Activated T-cell treated with anti-CD3 and anti-CD28 coated beads, Interleukin-2, amount 50 U/mL, for 48 hours (primary cell): ENCODE measurements at regions not wholly inside any gene's neighbourhood (a gene's known extent, or its start where the extent isn't known, plus 50 kb on each side); places are given as distances from the start of the nearest gene placed in this dataset.

Source experiments
- DNase-seq, 2 experiments: peaks; one replicate each; pipeline ENCODE4 v3.0.0-alpha.2; 2020

DNA sequence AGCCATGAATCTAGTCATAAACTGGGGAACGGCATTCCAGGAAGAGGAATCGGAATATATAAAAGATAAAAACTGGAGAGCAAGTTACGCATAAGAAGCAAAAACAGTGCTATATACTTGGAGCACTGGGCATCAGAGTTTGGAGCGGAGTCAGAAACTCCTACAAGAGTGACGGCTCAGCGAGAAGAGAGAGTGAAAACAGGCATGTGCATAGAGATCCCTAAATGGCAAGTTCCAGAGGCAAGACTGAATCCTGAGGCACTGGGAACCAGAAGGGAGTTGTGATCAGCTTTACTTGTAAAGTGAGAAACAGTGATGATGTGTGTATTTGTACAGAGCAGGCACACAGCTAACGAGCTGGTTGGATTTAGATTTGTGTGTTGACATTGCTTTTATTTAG is 514.4 kb upstream of the TNC start:
- no peak for DNase-seq

DNA sequence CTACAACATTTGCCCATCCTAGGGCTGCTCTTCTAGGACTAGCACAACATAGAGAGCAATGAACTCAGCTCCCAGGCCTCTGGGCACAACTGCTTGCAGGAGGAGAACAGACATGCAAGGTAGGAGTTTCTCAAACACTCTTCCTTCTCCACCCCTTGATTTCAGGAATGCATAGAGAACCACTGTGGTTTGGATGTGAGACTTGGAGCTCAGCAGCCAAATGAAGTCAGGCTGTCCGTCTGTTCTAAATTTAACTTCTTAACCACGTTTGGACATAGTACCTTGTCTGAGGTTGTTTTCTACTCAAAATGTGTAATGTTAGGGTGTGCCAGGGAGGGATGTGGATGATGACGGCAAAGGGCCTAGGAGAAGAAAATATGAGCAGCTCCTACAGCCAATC is 515.1 kb upstream of the TNC start:
- no peak for DNase-seq

DNA sequence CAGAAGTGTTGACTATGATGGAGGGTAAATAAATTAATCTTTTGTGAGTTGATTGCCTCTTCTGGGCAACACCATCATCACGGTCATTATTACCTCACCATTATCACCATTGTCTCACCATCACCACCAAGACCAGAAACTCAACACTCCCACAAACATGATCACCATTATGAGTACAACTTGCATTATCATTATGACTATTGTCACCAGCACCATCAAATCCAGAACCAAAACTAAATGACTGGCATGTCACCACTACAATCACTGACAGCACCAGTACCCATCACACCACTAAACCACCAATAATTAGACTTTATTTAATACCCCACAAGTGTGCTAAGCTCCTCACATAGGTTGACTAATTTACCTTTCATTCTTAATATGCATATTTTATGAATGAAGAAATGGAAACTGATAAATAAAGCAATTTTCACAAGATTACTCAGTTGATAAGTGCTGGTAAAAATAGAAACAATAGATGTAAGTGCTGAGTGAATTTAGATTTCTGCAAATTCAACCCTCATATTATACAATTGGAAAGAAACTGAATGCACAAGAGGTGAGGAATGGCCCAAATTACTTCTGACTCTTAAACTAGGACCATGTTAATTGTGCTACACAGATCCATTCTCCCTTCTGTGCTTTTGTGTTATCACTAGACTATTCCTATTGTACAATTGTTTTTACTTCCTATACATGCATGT is 517.8 kb upstream of the PAPPA start:
- DNase-seq: no peak

DNA sequence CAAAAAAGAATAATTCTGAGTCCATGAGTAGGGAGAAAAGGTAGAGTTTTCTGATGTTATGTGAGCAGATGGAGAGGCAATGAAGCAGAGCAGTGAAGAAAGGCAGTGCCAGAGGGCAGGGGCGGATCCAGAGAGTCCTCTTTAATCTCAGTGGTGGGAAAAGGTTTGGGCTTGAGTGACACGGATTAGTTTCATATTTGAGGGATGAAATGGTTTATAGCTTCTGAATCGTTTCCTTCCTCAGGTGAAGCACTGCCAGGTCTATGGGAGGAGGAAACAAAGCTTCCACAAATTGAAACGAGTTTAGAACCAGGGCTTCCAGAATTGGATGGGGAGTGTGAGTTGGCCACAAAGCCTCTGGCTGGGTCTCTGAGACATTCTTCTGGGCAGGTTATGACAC is 517.0 kb upstream of the PAPPA start:
- no peak for DNase-seq

DNA sequence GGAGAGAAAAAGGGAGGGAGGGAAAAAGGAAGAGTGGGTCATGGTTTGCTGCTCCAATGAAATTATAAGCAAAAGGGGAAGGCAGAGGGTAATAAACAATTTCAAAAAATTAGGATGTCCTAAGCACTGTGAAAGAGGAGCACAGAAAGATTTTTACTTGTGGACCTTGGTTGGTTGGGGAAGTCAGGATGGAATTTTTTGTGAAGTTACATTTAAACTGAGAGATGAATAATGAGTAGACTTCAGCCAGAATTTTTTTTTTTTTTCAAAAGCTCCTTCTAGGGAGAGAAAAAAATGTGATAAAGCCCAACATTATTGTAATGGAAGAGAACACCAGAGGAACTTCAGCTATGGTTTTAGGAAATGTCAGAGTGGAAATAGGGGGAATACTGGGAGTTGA is 515.9 kb upstream of the PAPPA start:
- DNase-seq: no peak

DNA sequence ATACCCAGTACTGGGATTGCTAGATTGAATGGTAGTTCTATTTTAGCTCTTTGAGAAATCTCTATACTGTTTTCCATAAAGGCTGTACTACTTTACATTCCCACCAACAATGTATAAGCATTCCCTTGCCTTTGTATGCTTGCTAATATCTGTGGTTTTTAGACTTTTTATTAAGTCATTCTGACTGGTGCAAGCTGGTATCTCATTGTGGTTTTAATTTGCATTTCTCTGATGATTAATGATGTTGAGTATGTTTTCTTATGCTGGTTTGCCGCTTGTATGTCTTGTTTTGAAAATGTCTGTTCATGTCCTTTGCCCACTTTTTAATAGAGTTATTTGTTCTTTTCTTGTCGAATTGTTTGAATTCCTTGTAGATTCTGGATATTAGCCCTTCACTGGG is 512.7 kb upstream of the PAPPA start:
- DNase-seq: no peak

DNA sequence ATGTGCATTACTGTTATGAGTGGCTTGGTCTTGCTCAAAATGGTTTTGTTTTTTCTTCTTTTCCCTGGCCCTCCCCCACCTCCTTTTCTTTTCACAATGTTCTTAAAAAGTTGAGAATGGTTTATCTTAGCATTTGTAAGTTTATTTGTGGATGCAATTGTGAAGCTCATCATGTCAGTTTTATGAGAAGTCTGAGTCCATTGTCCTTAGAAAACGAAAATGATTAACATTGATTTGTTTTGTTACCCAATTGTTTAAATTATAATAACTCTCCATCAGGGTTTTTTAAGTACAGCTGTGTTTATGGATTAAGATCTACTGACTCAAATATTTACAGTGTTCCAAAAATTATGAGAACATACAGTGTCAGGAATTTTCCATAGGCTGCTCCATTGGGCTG is 511.3 kb upstream of the PAPPA start:
- no peak for DNase-seq

DNA sequence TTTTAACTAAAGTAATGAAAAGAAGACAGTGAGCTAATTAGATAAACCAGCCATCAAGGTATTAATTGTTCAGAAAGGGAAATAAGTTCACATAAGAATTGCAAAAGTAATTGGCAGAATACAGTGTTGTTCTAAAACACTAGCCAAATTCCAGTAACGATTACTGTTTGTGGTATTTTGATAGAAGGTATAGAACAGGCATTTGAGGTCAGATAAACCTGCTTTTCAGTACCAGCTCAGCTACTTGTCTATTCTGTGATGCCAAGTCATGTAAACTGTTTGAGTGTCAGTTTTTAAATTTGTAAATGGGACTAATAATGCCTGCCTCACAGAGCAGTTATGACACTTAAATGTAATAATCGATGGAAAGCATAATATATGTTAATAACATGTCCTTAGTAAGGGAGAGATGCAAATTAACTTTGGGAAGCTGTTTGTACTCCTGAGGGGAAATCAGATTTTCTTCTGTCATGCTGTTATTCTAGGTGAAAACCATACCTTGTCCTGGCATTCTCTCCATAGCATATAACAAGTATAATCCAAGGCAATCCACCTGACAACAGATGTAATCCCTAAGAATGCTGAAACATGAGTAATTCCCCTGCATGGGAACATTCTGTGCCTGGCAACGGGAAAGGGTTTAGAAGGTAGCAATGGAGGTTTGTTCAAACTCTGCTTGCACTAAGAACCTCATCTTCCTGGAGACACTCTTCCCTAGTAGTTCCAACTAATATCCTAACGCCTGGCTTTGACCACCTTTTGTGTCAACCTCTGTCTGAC is 509.5 kb upstream of the PAPPA start:
- no peak for DNase-seq

DNA sequence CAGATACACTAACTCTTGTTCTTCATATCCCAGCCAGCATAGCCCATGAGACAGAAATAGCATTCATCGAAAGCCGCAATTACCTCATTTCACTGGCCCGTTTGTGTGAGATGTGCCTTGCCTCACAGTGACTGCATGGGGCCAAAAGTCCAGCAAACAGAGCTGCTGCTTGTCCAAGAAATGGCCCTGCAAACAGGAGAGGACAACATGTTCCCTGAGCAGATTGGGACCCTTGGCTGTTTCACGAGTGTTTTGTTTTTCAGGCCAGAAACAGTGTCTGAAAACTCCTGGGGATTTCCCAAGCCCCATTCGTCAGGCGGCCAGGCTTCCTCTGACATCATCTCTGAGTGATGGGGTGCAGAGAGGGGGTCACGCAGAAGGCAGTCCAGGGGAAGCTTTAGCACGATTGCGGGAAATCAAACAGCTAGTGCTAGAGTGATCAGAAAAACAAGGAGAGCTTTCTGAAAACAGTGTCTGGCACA is 503.6 kb upstream of the PAPPA start:
- no peak for DNase-seq

DNA sequence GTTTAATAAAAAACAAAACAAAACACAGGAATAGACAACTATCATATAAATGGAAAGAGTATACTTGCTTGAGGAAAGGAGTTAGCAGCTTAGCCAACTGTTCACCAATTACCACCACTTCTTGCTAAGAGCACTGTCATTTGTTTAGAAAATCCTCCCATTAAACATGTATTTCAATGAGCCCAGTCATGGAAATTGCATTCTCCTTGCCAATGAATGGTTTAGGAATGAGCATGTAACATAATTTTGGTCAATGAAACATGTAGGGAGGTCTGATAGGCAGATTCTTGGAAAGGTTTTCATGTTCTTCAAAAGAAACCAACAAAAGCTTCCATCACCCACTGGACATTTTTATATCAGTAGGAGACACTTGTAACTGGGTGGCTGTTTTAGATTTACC is 502.8 kb upstream of the PAPPA start:
- no peak for DNase-seq

DNA sequence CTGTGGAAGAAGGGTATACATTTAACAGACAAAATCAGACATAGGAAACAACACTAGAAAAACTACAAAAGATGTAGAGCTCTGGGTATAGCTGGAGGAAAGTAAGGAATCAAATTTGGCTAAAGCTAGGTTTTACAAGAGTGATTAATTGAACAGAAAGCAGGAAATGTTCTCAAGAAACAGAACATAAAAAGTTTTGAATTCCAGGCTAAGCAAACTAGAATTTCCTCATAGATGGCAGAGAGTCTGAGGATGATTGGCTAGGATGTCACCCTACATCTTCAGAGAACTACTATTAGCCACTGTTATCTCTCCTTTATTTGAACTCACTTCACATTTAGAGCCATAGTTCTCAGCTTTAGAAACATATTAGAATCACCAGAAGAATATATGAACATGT is 502.1 kb upstream of the PAPPA start:
- DNase-seq: no peak

DNA sequence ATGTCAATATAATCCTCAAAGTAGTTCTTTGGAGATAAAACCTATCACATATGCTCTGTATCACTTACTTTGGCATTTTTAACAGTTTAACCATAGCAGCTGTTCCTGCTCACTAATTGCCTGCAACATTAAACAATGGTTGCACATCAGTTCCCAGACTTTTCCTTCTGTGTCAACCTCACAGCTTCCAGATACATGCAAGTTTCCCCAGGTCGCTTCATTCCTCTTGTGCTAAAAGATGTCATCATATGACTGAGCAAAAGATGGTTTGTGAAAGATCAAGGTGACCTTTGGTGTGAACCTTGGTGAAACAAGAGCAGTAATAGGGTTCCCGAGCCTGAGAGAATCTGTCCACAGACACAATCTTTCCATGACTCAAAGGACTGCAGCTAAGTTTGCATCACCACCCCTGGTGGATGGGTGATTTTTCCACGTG is 500.4 kb upstream of the PAPPA start:
- DNase-seq: no peak

DNA sequence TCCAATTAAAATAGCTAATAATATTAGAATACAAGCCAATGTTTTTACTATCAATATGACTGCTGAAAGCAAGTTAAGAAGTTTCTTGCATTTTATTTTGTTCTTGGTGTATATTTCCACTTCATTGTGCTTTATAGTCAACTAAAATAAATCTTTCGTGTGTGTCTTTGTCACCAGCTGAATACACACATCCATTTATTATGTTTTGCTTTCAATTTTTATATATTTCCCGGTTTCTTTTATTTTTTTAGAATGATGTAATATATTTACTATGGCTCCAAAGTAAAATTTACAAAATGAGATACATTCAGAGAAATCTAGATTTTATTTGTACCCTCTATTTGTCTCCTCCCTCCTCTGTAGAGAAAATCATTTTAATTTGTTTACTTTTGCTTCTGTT is 495.9 kb upstream of the PAPPA start:
- no peak for DNase-seq

DNA sequence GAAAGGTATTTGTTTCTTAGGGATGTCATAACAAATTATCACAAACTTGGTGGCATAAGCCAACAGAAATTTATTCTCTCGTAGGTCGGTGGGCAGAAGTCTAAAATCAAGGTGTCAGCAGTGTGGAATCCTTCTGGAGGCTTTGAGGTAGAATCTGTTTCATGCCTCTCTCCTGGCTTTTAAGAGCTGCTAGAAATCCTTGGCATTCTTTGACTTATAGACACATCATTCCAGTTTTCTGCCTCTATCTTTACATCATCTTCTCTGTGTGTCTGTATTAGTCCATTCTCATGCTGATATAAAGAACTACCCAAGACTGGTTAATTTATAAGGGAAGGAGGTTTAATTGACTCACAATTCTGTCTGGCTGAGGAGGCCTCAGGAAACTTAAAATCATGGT is 488.1 kb upstream of the PAPPA start:
- DNase-seq: no peak

DNA sequence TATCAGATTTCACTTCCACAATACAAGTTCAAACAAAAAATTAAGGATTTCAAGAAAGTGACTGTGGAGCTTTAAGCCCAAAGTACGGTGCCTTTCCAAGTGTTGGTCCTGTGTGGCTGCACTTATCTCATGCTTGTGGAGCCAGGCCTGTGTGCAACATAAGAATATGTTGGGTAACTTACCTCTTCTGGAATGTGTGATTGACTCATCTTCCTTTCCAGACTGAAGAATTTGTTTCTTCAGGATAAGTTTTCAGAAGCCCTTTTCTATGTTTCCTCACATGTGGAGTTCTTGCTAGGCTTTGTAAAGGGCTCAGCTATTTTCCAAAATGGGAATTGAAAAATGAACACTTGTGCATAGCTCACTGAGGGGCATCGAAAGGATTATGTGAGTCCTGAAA is 485.1 kb upstream of the PAPPA start:
- no peak for DNase-seq

DNA sequence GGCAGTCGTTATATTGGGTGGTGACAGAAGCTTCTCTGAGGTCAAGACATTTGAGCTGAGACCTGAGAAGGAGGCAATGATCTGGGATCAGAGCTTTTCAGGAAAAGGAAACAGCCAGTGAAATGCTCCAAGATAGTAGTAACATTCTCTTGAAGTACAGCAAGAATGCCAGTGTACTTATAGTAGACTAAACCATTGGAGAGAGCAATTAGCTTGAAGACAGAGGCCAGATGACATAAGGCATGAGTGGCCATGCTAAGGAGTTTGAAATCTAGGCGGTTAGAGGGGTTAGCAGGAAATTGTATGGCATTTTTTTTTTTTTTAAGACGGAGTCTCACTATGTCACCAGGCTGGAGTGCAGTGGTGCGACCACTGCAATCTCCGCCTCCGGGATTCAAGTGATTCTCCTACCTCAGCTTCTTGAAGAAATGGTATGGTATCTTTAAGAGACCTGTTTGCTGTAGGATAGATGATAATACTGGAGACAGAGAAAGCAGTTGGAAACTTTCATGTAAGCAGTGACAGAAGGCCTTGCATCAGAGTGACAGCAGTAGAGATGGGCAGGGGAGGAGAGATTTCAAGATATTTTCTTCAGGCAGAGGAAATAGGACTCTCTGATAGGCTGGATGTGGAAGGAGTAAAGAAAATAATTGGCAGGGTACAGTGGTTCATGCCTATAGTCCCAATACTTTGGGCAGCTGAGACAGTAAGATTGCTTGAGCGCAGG is 482.2 kb upstream of the PAPPA start:
- no peak for DNase-seq

DNA sequence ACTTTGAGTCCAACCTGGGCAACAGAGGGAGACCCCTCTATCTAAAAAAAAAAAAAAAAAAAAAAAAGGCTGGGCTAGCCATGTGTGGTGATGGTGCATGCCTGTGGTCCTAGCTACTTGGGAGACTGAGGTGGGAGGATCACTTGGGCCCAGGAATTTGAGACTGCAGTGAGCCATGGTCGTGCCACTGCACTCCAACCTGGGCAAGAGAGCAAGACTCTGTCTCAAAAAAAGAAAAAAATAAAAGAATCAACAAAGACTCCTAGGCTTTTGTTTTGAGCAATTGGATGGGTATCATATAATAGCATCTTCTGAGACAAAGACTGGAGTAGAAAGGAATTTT is 481.7 kb upstream of the PAPPA start:
- DNase-seq: no peak

DNA sequence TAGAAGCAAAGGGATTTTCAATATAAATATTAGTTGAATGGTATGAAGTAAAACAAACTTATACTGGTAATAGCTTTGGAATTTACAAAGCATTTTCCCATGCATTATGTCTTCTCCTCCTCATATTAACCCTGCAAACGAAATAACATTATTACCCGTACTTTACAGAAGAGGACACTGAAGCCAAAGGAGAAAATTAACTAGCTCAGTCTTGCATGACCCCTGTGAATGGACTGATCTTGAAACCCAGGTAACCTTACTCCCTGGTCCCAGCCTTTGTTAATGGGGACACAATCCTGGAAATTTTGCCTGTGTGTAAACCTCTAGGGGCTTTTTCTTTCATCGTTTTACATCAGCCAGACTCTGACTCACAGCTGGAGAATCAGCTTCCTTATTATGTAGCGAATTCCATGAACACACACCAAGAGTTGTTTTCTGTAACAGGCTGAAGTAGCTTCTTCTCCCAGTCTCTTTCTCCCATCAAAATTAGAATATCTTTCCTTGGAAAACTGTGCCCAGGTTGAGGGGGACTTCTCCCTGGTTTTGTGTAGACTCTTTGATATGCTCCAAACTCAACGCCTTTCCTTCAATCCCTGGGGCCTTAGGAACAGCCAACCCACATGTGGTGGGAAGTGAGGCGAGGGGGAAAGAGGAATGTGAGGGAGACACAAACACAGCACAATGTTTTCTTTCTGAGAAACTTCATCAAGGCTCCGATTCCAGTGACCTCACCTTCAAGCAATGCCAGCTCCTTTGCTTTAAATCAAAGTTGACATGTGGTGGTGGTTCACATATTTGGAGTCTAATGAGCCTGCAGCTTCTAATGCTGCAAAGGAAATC is 480.9 kb upstream of the PAPPA start:
- no peak for DNase-seq

DNA sequence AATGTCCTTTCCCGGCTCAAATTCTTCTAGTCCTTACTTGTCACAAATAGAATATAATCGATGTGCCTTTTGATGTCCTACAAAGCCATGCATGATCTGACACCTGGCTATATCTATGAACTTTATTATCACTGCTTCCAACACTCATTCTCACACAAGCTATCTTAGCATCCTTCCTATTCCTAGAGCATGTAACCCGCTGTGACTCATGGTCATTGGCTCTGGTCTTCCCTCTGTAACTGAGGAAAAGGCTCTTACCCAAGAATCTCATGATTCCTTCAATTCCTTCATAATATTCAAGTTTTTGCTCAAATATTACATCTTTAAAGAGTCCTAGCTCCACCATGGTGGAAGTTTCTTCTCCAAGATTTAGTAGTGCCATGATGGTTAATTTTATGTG is 480.0 kb upstream of the PAPPA start:
- DNase-seq: no peak

DNA sequence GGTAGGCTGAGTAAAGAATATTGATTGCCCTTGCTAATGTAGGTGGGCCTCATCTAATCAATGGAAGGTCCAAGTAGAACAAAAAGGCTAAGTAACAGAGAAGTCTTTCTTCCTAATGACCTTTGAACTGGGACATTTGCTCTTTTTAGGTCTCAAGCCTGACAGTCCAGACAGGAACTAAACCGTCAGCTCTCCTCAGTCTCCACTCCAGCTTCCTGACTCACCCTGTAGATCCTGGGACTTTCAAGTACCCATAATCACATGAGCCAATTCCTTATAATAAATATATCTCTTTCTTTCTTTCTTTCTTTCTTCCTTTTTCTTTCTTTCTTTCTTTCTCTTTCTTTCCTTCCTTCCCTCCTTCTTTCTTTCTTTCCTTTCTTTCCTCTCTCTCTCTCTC is 479.5 kb upstream of the PAPPA start:
- DNase-seq: no peak

DNA sequence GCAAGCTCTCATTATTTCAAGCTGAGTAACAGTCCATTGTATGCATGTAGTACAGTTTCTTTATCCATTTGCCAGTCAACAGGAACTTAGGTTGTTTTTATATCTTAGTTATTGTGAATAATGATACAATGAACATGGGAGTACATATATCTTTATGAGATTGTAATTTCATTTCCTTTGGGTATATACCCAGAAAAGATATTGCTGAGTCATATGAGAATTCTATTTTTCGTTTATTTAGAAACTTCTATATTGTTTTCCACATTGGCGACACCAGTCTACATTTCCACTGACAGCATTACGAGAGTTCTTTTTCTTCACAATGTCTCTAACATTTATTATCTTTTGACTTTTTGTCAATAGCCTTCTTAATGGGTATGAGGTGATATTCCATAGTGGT is 477.8 kb upstream of the PAPPA start:
- no peak for DNase-seq

DNA sequence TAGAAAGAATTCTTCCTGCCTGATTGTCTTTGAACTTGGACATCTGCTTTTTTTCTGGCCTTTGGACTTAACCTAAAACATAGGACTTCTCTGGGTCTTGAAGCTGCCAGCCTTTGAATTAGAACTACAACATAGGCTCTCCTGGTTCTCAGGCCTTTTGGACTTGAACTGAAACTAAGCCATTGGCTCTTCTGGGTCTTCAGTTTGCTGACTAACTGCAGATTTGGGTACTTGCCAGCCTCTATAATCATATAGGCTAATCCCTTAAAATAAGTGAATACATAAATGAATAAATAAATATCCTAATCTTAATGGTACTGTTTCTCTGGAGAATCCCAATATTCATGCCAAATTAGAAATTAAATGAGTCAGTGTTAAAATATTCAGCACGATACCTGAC is 473.4 kb upstream of the PAPPA start:
- DNase-seq: no peak

DNA sequence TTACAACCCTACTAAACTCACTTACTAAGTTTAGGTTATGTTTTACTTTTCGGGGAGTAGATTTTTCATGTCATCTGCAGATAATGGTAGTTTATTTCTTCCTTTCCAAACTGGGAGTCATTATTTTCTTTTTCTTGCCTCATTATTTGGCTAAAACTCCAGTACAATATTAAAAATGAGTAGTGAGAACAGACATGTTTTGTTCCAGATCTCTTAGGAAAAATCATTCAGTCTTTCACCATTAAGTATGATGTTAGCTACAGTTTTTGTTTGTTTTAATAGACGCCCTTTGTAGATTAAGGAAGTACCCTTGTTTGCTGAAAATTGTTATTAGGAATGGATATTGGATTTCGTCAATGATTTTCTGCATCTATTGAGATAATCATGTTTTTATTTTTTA is 472.0 kb upstream of the PAPPA start:
- DNase-seq: no peak
